ENCODE measurements at regions not wholly inside any gene's neighbourhood (a gene's known extent, or its start where the extent isn't known, plus 50 kb on each side); places are given as distances from the start of the nearest gene placed in this dataset.

DNA sequence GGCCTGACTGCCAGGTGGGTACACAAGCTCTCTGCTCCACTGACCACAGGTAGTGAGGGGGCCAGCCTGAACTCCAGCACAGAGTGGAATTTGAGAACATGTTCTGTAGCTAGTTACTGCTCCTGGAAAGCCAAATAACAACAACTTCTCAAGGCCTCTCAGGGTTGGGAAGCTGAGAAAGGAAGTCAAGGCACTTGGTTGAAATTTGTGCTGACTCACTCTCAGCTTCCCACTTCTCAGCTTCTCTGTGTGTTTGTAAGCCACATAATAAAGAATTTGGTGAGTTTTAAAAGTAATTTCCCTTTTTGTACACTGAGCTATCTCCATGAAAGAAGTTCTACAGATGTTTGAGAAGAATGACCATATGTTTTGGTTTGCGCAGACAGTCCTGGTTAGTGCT is 234.9 kb downstream of the KTN1 start:
- no peak for DNase-seq
- TF ChIP-seq, protein P1, sequence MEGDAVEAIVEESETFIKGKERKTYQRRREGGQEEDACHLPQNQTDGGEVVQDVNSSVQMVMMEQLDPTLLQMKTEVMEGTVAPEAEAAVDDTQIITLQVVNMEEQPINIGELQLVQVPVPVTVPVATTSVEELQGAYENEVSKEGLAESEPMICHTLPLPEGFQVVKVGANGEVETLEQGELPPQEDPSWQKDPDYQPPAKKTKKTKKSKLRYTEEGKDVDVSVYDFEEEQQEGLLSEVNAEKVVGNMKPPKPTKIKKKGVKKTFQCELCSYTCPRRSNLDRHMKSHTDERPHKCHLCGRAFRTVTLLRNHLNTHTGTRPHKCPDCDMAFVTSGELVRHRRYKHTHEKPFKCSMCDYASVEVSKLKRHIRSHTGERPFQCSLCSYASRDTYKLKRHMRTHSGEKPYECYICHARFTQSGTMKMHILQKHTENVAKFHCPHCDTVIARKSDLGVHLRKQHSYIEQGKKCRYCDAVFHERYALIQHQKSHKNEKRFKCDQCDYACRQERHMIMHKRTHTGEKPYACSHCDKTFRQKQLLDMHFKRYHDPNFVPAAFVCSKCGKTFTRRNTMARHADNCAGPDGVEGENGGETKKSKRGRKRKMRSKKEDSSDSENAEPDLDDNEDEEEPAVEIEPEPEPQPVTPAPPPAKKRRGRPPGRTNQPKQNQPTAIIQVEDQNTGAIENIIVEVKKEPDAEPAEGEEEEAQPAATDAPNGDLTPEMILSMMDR (IDR thresholded peaks at IDR 0.05): no peak
- no peak overlapping the region for H3K27ac ChIP-seq
- H3K4me1 ChIP-seq: no peaks in the 10 kb centered on the region
- H3K27me3 ChIP-seq: no peaks in the 10 kb centered on the region
- intact Hi-C loops (cut with DNase I): no loop called here
- H3K4me3 ChIP-seq: no peak overlapping the region
- H3K9ac ChIP-seq (ENCODE audit: low read depth in 2 of 2, low read length in 2 of 2): no peak overlapping the region
- H3K36me3 ChIP-seq: no peaks in the 10 kb centered on the region
- H3K9me3 ChIP-seq: no peaks in the 10 kb centered on the region

DNA sequence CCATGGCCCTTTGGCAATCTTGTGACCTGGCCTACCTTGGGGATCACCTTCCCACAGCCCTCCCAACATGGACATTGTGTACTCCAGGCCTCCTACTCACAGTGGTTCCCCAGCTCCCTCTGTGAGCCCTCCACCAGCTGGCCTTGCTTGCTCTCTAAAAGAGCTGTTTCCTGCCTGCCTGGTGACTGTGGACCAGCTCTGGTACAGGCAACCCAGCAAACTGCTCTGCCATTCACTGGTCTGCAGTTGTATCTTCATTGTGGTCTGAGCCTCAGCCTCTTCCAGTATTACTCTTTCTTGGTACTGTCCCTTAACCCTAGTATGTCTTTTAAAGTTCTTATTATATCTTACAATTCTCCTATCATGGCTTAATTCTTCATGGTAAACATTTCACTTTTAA is 236.2 kb downstream of the KTN1 start:
- H3K36me3 ChIP-seq: no peaks in the 10 kb centered on the region
- H3K4me1 ChIP-seq: no peaks in the 10 kb centered on the region
- intact Hi-C loops (cut with DNase I): no loop called here
- no peak for DNase-seq
- no peak overlapping the region for H3K9ac ChIP-seq (ENCODE audit: low read depth in 2 of 2, low read length in 2 of 2)
- no peaks in the 10 kb centered on the region for H3K27me3 ChIP-seq
- no peak overlapping the region for H3K27ac ChIP-seq
- TF ChIP-seq, protein P1 (IDR thresholded peaks at IDR 0.05): no peak
- H3K4me3 ChIP-seq: no peak overlapping the region
- no peaks in the 10 kb centered on the region for H3K9me3 ChIP-seq

DNA sequence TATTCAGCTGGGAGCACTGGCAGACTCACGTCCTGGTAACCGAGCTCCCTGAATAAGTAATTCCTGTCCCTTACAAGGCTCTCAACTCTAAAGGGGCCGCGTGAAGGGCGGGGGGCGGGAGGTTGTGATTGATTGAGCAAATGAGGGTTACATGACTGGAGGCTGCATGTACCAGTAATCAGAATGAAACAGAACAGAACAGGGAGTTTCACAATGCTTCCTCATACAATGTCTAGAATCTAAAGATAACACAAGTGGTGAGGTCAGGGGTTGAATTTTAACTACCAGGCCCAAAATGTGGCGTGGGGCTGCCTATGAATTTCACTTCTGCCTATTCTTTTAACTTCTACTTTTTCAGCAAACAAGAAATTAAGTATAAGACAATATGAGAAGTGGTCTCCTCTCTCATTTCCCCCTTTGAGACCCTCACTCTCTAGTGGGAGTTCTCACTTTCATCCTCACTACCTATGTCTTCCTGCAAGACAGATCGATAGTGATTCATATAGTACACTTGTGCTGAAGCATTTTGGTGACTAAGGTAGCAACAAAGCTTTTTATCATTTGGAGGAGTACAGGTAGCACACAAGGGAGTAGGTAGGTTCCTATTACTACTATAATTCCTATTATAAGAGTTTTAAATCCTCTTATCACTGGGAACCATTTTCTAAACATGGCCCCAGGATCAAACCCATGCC is 239.8 kb downstream of the KTN1 start:
- Histone ChIP-seq H3K4me1 (no peaks in the 10 kb centered on the region), H3K27me3 (no peaks in the 10 kb centered on the region), H3K27ac (no peak overlapping the region), H3K9me3 (no peaks in the 10 kb centered on the region), H3K4me3 (no peak overlapping the region), H3K36me3 (no peaks in the 10 kb centered on the region), H3K9ac (ENCODE audit: low read depth in 2 of 2, low read length in 2 of 2) (no peak overlapping the region)
- no peak for DNase-seq
- TF ChIP-seq, protein P1 (IDR thresholded peaks at IDR 0.05): no peak
- intact Hi-C loops (cut with DNase I): no loop called here

DNA sequence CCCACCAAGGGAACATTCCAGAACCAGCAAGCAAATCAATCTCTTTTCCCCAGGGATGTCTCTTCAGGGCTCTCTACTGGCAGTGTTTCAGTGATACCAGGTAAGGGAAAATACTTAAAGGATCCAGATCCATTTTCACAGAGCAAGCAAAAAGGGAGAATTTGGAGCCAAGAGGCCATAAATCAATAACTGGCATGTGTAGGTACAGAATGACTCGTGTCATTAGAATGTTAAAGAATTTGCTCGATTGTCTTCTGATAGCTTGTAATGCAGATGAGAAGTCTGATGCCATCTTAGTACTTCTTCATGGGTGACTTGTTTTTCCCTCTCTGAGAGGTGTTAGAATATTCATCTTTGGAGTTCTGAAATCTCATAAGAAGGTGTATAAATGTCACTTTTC is 242.9 kb downstream of the KTN1 start:
- no peaks in the 10 kb centered on the region for H3K27me3 ChIP-seq
- no peaks in the 10 kb centered on the region for H3K36me3 ChIP-seq
- no peak overlapping the region for H3K9ac ChIP-seq (ENCODE audit: low read depth in 2 of 2, low read length in 2 of 2)
- no peak overlapping the region for H3K4me3 ChIP-seq
- no peaks in the 10 kb centered on the region for H3K9me3 ChIP-seq
- intact Hi-C loops (cut with DNase I): no loop called here
- no peaks in the 10 kb centered on the region for H3K4me1 ChIP-seq
- H3K27ac ChIP-seq: no peak overlapping the region
- no peak for DNase-seq
- TF ChIP-seq, protein P1 (IDR thresholded peaks at IDR 0.05): no peak

DNA sequence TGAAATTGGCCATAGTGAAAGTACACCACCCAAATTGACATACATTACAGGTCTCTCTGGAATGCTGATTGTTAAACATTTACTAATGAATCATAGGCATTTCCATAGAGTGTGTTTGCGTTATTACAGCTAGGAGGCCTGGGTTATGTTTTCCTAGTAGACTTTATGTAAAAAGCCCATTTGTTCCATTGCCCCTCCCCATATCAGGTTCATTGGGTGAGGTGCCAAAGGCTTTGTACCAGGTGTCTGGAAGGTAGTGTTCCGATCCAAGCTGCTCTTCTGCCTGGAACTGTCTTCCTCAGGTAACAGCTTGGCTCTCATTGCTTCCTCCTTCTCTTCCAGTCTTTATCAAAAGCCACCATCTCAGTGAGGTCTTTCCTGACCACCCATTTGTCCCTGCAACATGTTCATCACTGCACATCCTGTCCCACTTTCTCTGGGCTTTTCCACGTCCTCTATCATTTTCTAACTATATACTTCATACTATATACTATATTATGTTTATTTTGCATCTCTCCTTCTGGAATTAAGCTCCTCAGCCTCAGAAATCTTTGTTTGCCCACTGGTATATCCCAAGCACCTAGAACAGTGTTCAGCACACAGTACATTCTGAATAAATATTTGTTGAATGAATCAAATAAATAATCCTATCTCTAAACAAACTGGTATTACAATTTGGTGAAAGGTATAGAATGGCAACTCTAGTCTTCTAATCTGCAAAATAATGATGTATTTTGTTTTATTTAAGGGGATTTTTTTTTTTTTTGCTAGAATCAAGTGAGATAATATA is 252.3 kb downstream of the KTN1 start:
- intact Hi-C loops (cut with DNase I): no loop called here
- peak overlapping the region; percentile 67 for H3K27ac ChIP-seq
- H3K36me3 ChIP-seq: no peaks in the 10 kb centered on the region
- H3K27me3 ChIP-seq: no peaks in the 10 kb centered on the region
- no peak overlapping the region for H3K9ac ChIP-seq (ENCODE audit: low read depth in 2 of 2, low read length in 2 of 2)
- TF ChIP-seq, protein P1 (IDR thresholded peaks at IDR 0.05): no peak
- H3K4me1 ChIP-seq: no peaks in the 10 kb centered on the region
- DNase-seq: peak; percentile 70
- H3K9me3 ChIP-seq: no peaks in the 10 kb centered on the region
- no peak overlapping the region for H3K4me3 ChIP-seq

Measured in colonic mucosa (tissue), 4 donors.